Aorta (tissue), 5 donors: ENCODE measurements at regions not wholly inside any gene's neighbourhood (a gene's known extent, or its start where the extent isn't known, plus 50 kb on each side); places are given as distances from the start of the nearest gene placed in this dataset.

Experiments
- ATAC-seq: fragments of 200-7000 bp; cut with Tn5 transposase; one replicate; pipeline ENCODE4 v1.9.1; 2022; ENCODE audit warnings: moderate library complexity; ENCODE audit not compliant: low FRiP score
- DNase-seq, 2 donors: peaks; one replicate each; pipeline ENCODE4 v3.0.0-alpha.2; 2020
- H3K27ac ChIP-seq, 2 donors: one replicate each; pipeline ENCODE4 v1.5.1; 2013; ENCODE audit warnings: low read length in 2 of 2, mild to moderate bottlenecking in 2 of 2, moderate library complexity in 2 of 2, control low read depth in 1 of 2, inconsistent platforms in 1 of 2, low read depth in 1 of 2
- H3K27me3 ChIP-seq, 2 donors: one replicate each; pipeline ENCODE4 v1.6.1; 2013; ENCODE audit warnings: control low read depth in 1 of 2, low read length in 1 of 2, mild to moderate bottlenecking in 1 of 2, moderate library complexity in 1 of 2; ENCODE audit not compliant: insufficient read depth in 2 of 2, control insufficient read depth in 1 of 2
- H3K36me3 ChIP-seq, 2 donors: one replicate each; pipeline ENCODE4 v1.6.1; 2013; ENCODE audit warnings: control low read depth in 1 of 2, low read length in 1 of 2, mild to moderate bottlenecking in 1 of 2; ENCODE audit not compliant: insufficient read depth in 2 of 2, control insufficient read depth in 1 of 2
- H3K4me1 ChIP-seq, 2 donors: one replicate each; pipeline ENCODE4 v1.6.1; 2013; ENCODE audit warnings: low read length in 2 of 2, control low read depth in 1 of 2, mild to moderate bottlenecking in 1 of 2, moderate library complexity in 1 of 2; ENCODE audit not compliant: insufficient read depth in 2 of 2, control insufficient read depth in 1 of 2
- H3K4me3 ChIP-seq, 2 donors: one replicate each; pipeline ENCODE4 v1.5.1; 2013; ENCODE audit warnings: low read length in 2 of 2, control low read depth in 1 of 2, mild to moderate bottlenecking in 1 of 2
- H3K9me3 ChIP-seq: one replicate; pipeline ENCODE4 v1.6.1; 2013; ENCODE audit warnings: mild to moderate bottlenecking, low read length; ENCODE audit not compliant: control insufficient read depth
- WGBS, 2 donors: extraction: QIAGEN DNeasy Blood & Tissue Kit; methylation state at CpG; one replicate each; pipeline ENCODE4 v1.1.7; 2013; 5-methylcytosine and 5-hydroxymethylcytosine counted together
- intact Hi-C, 2 donors: fragments of 100-400 bp; cut with DNase I; formaldehyde crosslinking; loops; one replicate each; pipeline versions ENCODE4 v1.14.2 to v1.15.0; 2022
- donor health status: healthy with polysubstance abuse.
- donor health status: Bipolar disorder and iron deficiency.
- donor health status: DM: no; HTN: no; CAD: no.
- donor health status: DM: no; HTN: no; CAD: no.
- donor health status: DM: yes; HTN: yes; CAD: no.

GRCh38 chr4:24720436-24720835, 74.9 kb upstream of the SOD3 start:
- WGBS, 2 donors = 90 to 94% methylated on average over 1 of the region's 1 CpG
- Histone ChIP-seq H3K36me3 (no peaks in the 10 kb centered on the region), H3K4me1 (no peaks in the 10 kb centered on the region), H3K27ac (no peak overlapping the region), H3K4me3 (no peak overlapping the region), H3K27me3 (no peaks in the 10 kb centered on the region), H3K9me3 (no peaks in the 10 kb centered on the region)
- ATAC-seq = no peak
- intact Hi-C loops = no loop called here
- no peak for DNase-seq

DNA sequence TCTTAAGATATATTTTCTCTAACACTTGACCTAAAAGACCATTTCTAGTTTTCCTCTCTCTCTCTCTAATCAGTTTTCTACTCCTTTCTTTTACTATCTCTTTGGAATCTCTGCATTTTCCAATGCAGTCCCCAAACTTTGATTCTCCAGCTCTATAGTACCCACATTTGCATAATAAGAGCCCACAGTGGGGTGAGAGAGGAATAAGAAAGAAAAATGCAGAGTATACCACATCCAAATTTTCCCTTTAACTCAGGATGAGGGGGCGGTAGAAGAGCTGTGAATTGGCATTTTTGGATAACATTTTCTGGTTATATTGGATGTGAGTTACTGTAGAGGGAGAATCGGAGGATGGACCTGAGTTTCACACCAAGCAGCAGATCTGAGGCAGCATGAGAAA, 74.4 kb upstream of the SOD3 start:
- no peaks in the 10 kb centered on the region for H3K27me3 ChIP-seq
- DNase-seq = no peak
- H3K4me3 ChIP-seq = no peak overlapping the region
- H3K36me3 ChIP-seq = no peaks in the 10 kb centered on the region
- ATAC-seq = no peak
- H3K9me3 ChIP-seq = no peaks in the 10 kb centered on the region
- H3K27ac ChIP-seq = no peak overlapping the region
- intact Hi-C loops = no loop called here
- H3K4me1 ChIP-seq = no peaks in the 10 kb centered on the region
- 80 to 83% methylated on average over 2 of the region's 2 CpGs for WGBS, 2 donors

- Histone ChIP-seq H3K36me3 (no peaks in the 10 kb centered on the region), H3K27ac (no peak overlapping the region), H3K9me3 (no peaks in the 10 kb centered on the region), H3K4me3 (no peak overlapping the region), H3K27me3 (no peaks in the 10 kb centered on the region), H3K4me1 (peaks cover 0 to 2% of the 10 kb centered on the region in 2 donors)
- ATAC-seq (no peak), DNase-seq (no peak)
- 96 to 99% methylated on average over 4 of the region's 4 CpGs for WGBS, 2 donors
- intact Hi-C loops = no loop called here
These were observed 73.3 kb upstream of the SOD3 start for GRCh38 chr4:24722026-24722568.

GRCh38 chr4:24727390-24728224, 67.8 kb upstream of the SOD3 start:
- WGBS, 2 donors = 17 to 27% methylated on average over 13 of the region's 13 CpGs
- ATAC-seq (no peak), DNase-seq (no peak)
- H3K36me3 ChIP-seq = no peaks in the 10 kb centered on the region
- intact Hi-C loops = no loop called here
- no peaks in the 10 kb centered on the region for H3K9me3 ChIP-seq
- H3K4me3 ChIP-seq = no peak overlapping the region
- H3K4me1 ChIP-seq = peaks cover 5% of the 10 kb centered on the region in 2 donors
- H3K27ac ChIP-seq = no peak overlapping the region
- no peaks in the 10 kb centered on the region for H3K27me3 ChIP-seq

- intact Hi-C loops = no loop called here
- ATAC-seq (peak; percentile 33), DNase-seq (peak in 1 of 2 donors; percentile 63)
- Histone ChIP-seq H3K27me3 (no peaks in the 10 kb centered on the region), H3K4me3 (no peak overlapping the region), H3K36me3 (no peaks in the 10 kb centered on the region), H3K27ac (peak overlapping the region; percentile 37 to 73), H3K4me1 (peaks cover 5% of the 10 kb centered on the region in 2 donors), H3K9me3 (no peaks in the 10 kb centered on the region)
- WGBS, 2 donors = 5 to 9% methylated on average over 6 of the region's 6 CpGs
These were observed 66.1 kb upstream of the SOD3 start for GRCh38 chr4:24729119-24729730.

DNA sequence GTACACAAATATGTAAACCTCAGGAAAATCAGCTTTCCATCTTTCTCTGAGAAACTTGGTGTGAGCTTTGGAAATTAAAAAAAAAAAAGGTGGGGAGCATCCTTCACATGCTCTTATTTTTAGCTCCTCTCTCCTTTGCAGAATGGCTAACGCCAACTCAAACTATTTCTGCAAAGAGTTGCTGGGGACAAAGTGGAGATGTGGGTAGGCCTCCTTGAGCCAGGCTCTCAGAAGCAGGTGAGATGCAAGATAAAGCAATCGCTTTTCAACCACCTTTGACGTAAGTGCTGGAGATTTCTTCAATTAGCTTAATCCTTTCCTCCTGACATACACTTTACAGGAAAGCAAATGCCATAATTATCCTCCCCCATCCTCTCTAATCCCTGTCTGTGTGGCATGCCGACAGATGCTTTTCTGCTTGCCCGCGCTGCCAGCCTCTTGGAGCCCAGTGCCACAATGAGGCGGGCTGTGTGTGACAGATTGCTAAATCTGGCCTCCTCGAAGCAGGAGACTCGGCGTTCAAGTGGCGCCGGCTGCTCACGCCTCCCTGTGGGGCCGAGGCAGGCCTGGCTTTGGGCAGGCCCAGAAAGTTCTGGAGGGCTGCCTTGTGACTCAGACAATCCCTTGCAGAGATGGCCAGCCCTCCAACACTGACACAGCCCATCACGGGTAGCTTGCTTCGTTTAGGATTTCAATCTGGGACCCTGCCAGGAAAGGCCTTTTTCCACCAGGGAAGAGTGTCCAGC, 64.9 kb upstream of the SOD3 start:
- WGBS, 2 donors = 4 to 8% methylated on average over 16 of the region's 16 CpGs
- Histone ChIP-seq H3K36me3 (no peaks in the 10 kb centered on the region), H3K27me3 (no peaks in the 10 kb centered on the region), H3K4me1 (peaks cover 5% of the 10 kb centered on the region in 2 donors), H3K9me3 (no peaks in the 10 kb centered on the region), H3K27ac (peak overlapping the region; percentile 31 to 73), H3K4me3 (no peak overlapping the region)
- peak; percentile 93 to 94 for DNase-seq
- intact Hi-C loops = loop anchor here (5.0 kb wide), 5 partner anchors 47 to 148 kb away; partner anchors contain the start of genes SOD3 (in 2 of the 2) and DHX15 (in 1 of the 2)
- peak; percentile 92 for ATAC-seq

DNA sequence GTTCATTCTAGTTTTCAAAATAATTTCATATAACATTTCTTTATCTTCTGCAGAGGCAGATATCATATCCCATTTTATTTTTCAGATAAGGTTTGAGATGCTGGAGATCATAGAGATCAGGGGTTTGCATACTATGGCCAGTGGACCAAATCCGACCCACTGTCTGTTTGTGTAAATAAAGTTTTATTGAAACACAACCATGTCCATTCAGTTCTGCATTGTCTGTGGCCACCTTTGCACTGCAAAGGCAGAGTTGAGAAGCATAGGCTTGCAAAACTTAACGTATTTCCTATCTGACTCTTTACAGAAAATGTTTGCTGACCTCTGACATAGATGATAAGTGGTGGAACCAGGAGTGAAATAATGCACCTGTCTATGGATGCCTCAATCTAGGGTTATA, 63.9 kb upstream of the SOD3 start:
- no peak for ATAC-seq
- intact Hi-C loops = loop anchor here (5.0 kb wide), 5 partner anchors 46 to 149 kb away; partner anchors contain the start of genes SOD3 (in 2 of the 2) and DHX15 (in 1 of the 2)
- 86 to 88% methylated on average over 2 of the region's 2 CpGs for WGBS, 2 donors
- peaks cover 5% of the 10 kb centered on the region in 2 donors for H3K4me1 ChIP-seq
- H3K27me3 ChIP-seq = no peaks in the 10 kb centered on the region
- no peaks in the 10 kb centered on the region for H3K9me3 ChIP-seq
- H3K27ac ChIP-seq = no peak overlapping the region
- no peak overlapping the region for H3K4me3 ChIP-seq
- DNase-seq = no peak
- no peaks in the 10 kb centered on the region for H3K36me3 ChIP-seq

- H3K4me3 ChIP-seq = no peak overlapping the region
- H3K9me3 ChIP-seq = no peaks in the 10 kb centered on the region
- ATAC-seq (peak; percentile 44), DNase-seq (no peak)
- 4 to 8% methylated on average over 1 of the region's 1 CpG for WGBS, 2 donors
- peaks cover 0 to 5% of the 10 kb centered on the region in 2 donors for H3K4me1 ChIP-seq
- H3K36me3 ChIP-seq = no peaks in the 10 kb centered on the region
- no peaks in the 10 kb centered on the region for H3K27me3 ChIP-seq
- H3K27ac ChIP-seq = peak overlapping the region in 1 of 2 donors; percentile 78
- intact Hi-C loops = loop anchor here (5.0 kb wide), 5 partner anchors 43 to 152 kb away; partner anchors contain the start of genes SOD3 (in 2 of the 2) and DHX15 (in 1 of the 2)
These were observed 60.9 kb upstream of the SOD3 start for GRCh38 chr4:24734511-24734910.
